ENCODE measurements at regions not wholly inside any gene's neighbourhood (a gene's known extent, or its start where the extent isn't known, plus 50 kb on each side); places are given as distances from the start of the nearest gene placed in this dataset.

GRCh38 chr2:220123751-220124150 is 496.3 kb downstream of the SLC4A3 start:
- no peak for TF ChIP-seq POLR2A (IDR thresholded peaks at IDR 0.05)
- no peak for TF ChIP-seq CTCF (IDR thresholded peaks at IDR 0.05 in 8 of 11, conservative IDR thresholded peaks at IDR 0.05 in 3 of 11)
- TF ChIP-seq POLR2AphosphoS5 (IDR thresholded peaks at IDR 0.05), result no peak
